WTC11 (cell line): ENCODE measurements at regions not wholly inside any gene's neighbourhood (a gene's known extent, or its start where the extent isn't known, plus 50 kb on each side); places are given as distances from the start of the nearest gene placed in this dataset.

Experiments
- ATAC-seq: fragments of 200-7000 bp; cut with Tn5 transposase; 2 replicates; pipeline ENCODE4 v1.10.0; 2021; ENCODE audit warnings: mild to moderate bottlenecking, moderate library complexity
- CTCF ChIA-PET: fragments of 300-600 bp; sonication (Branson Sonifier 250); formaldehyde crosslinking; loops from one replicate; lab custom pipeline; 2021; ENCODE audit warnings: antibody characterized with exemption; lab: Charles Lee
- POLR2A ChIA-PET: fragments of 350-600 bp; sonication (Branson Sonifier 250); formaldehyde crosslinking; loops from one replicate; lab custom pipeline; 2021; ENCODE audit warnings: antibody characterized with exemption; lab: Charles Lee
- DNase-seq: peaks from one replicate; pipeline ENCODE4 v3.0.0; 2021; ENCODE audit warnings: low spot score
- H3K27ac Mint-ChIP-seq: 2 replicates; pipeline ENCODE4 v1.8.0; 2021; ENCODE audit warnings: mixed read lengths
- H3K27me3 Mint-ChIP-seq: 2 replicates; pipeline ENCODE4 v1.8.0; 2021; ENCODE audit warnings: low read depth, mild to moderate bottlenecking, moderate library complexity, mixed read lengths
- H3K36me3 Mint-ChIP-seq: 2 replicates; pipeline ENCODE4 v1.8.0; 2021; ENCODE audit warnings: mixed read lengths
- H3K4me1 Mint-ChIP-seq: 2 replicates; pipeline ENCODE4 v1.8.0; 2022; ENCODE audit warnings: mixed read lengths
- H3K4me3 Mint-ChIP-seq: 2 replicates; pipeline ENCODE4 v1.8.0; 2021; ENCODE audit warnings: mild to moderate bottlenecking, moderate library complexity, mixed read lengths
- H3K9me3 Mint-ChIP-seq: 2 replicates; pipeline ENCODE4 v1.8.0; 2021; ENCODE audit warnings: mixed read lengths
- ATF3 ChIP-seq: sonication (generic); formaldehyde crosslinking; conservative IDR thresholded peaks from 2 replicates; pipeline ENCODE4 v1.8.1; 2022; ENCODE audit warnings: mild to moderate bottlenecking, missing genetic modification reagents
- ATF6 ChIP-seq: sonication (generic); formaldehyde crosslinking; IDR thresholded peaks from 2 replicates; pipeline ENCODE4 v1.8.1; 2023; ENCODE audit warnings: mild to moderate bottlenecking, missing genetic modification reagents
- CREM ChIP-seq: sonication (generic); formaldehyde crosslinking; IDR thresholded peaks from 2 replicates; pipeline ENCODE4 v1.8.1; 2022; ENCODE audit warnings: mild to moderate bottlenecking, missing genetic modification reagents, moderate library complexity
- E2F1 ChIP-seq: sonication (generic); formaldehyde crosslinking; IDR thresholded peaks from 2 replicates; pipeline ENCODE4 v1.8.0; 2022; ENCODE audit warnings: mild to moderate bottlenecking, missing genetic modification reagents
- E2F5 ChIP-seq: sonication (generic); formaldehyde crosslinking; IDR thresholded peaks from 2 replicates; pipeline ENCODE4 v1.8.1; 2022; ENCODE audit warnings: mild to moderate bottlenecking, moderate library complexity, missing genetic modification reagents
- ETV6 ChIP-seq: sonication (generic); formaldehyde crosslinking; IDR thresholded peaks from 2 replicates; pipeline ENCODE4 v1.8.1; 2022; ENCODE audit warnings: mild to moderate bottlenecking, missing genetic modification reagents
- FOXJ3 ChIP-seq: sonication (generic); formaldehyde crosslinking; IDR thresholded peaks from 2 replicates; pipeline ENCODE4 v1.9.0; 2021; ENCODE audit warnings: missing genetic modification reagents, mild to moderate bottlenecking, borderline replicate concordance
- MLX ChIP-seq: sonication (generic); formaldehyde crosslinking; IDR thresholded peaks from 2 replicates; pipeline ENCODE4 v1.8.1; 2023; ENCODE audit warnings: mild to moderate bottlenecking, missing genetic modification reagents, moderate library complexity
- NFATC4 ChIP-seq: fragments of 250-450 bp; sonication (Bioruptor Pico); IDR thresholded peaks from 2 replicates; pipeline ENCODE4 v1.9.0; 2021; ENCODE audit warnings: mild to moderate bottlenecking
- NR3C1 ChIP-seq: sonication (generic); formaldehyde crosslinking; conservative IDR thresholded peaks from 2 replicates; pipeline ENCODE4 v1.8.1; 2023; ENCODE audit warnings: low read depth, mild to moderate bottlenecking, missing genetic modification reagents
- PRRX2 ChIP-seq: fragments of 250-450 bp; sonication (Bioruptor Pico); IDR thresholded peaks from 2 replicates; pipeline ENCODE4 v1.8.0; 2021; ENCODE audit warnings: mild to moderate bottlenecking
- ZNF138 ChIP-seq: sonication (generic); formaldehyde crosslinking; conservative IDR thresholded peaks from 2 replicates; pipeline ENCODE4 v1.8.1; 2022; ENCODE audit warnings: mild to moderate bottlenecking, moderate library complexity, missing genetic modification reagents
- ZNF219 ChIP-seq: sonication (generic); formaldehyde crosslinking; IDR thresholded peaks from 2 replicates; pipeline ENCODE4 v1.8.0; 2023; ENCODE audit warnings: missing genetic modification reagents, mild to moderate bottlenecking, borderline replicate concordance
- ZNF232 ChIP-seq: sonication (generic); formaldehyde crosslinking; IDR thresholded peaks from 2 replicates; pipeline ENCODE4 v1.8.0; 2022; ENCODE audit warnings: mild to moderate bottlenecking, missing genetic modification reagents
- ZNF281 ChIP-seq: sonication (generic); formaldehyde crosslinking; IDR thresholded peaks from 2 replicates; pipeline ENCODE4 v1.8.0; 2023; ENCODE audit warnings: mild to moderate bottlenecking, missing genetic modification reagents
- ZNF416 ChIP-seq: fragments of 250-450 bp; sonication (Bioruptor Pico); IDR thresholded peaks from 2 replicates; pipeline ENCODE4 v1.9.0; 2021; ENCODE audit warnings: mild to moderate bottlenecking, inconsistent platforms
- ZNF512 ChIP-seq: sonication (generic); formaldehyde crosslinking; IDR thresholded peaks from 2 replicates; pipeline ENCODE4 v1.8.1; 2022; ENCODE audit warnings: missing genetic modification reagents, borderline replicate concordance
- ZNF532 ChIP-seq: fragments of 250-450 bp; sonication (Bioruptor Pico); IDR thresholded peaks from 2 replicates; pipeline ENCODE4 v1.9.0; 2021; ENCODE audit warnings: mild to moderate bottlenecking, borderline replicate concordance
- ZNF671 ChIP-seq: fragments of 250-450 bp; sonication (Bioruptor Pico); IDR thresholded peaks from 2 replicates; pipeline ENCODE4 v1.8.0; 2021; ENCODE audit warnings: mild to moderate bottlenecking
- ZSCAN18 ChIP-seq: fragments of 250-450 bp; sonication (Bioruptor Pico); IDR thresholded peaks from 2 replicates; pipeline ENCODE4 v2.1.2; 2022; ENCODE audit warnings: mild to moderate bottlenecking, moderate library complexity

- ChIA-PET CTCF (interaction anchor here (0.5 kb wide), 1 partner anchor 341 kb away, joined by 3 read pairs; no protein-coding TSS in a partner anchor), POLR2A (no interaction called here)
- Mint-ChIP-seq H3K27me3 (no peaks in the 10 kb centered on the region), H3K9me3 (peaks cover 28% of the 10 kb centered on the region), H3K27ac (no peak overlapping the region), H3K4me3 (no peak overlapping the region), H3K36me3 (0 out of 2 replicates have a peak, but pooled peaks cover 4% of the 10 kb centered on the region), H3K4me1 (no peaks in the 10 kb centered on the region)
- no peak for DNase-seq
- no peak for ATAC-seq
- TF ChIP-seq ZNF138 (CRISPR knock-in tag) (no peak), ZSCAN18 (CRISPR knock-in tag) (no peak), FOXJ3 (CRISPR knock-in tag) (no peak), E2F1 (CRISPR knock-in tag) (no peak), ZNF219 (no peak), ATF6 (CRISPR knock-in tag) (no peak), CREM (CRISPR knock-in tag) (no peak), E2F5 (no peak), MLX (CRISPR knock-in tag) (no peak), NR3C1 (CRISPR knock-in tag) (no peak), ZNF416 (CRISPR knock-in tag) (no peak), ZNF232 (CRISPR knock-in tag) (no peak), NFATC4 (CRISPR knock-in tag) (no peak), ZNF512 (no peak), ATF3 (CRISPR knock-in tag) (no peak), ZNF281 (CRISPR knock-in tag) (no peak), ZNF671 (CRISPR knock-in tag) (no peak), ETV6 (no peak), ZNF532 (no peak), PRRX2 (CRISPR knock-in tag) (no peak)
These were observed 358.6 kb downstream of the IRX1 start for GRCh38 chr5:3954199-3954598.
